CD4-positive, alpha-beta T cell treated with Interleukin-17A for 4 hours (primary cell): ENCODE measurements at regions not wholly inside any gene's neighbourhood (a gene's known extent, or its start where the extent isn't known, plus 50 kb on each side); places are given as distances from the start of the nearest gene placed in this dataset.
"Not testable (repeated sequence)": the region's sequence is repeated elsewhere in the genome, so short reads cannot be mapped to it uniquely, and the experiment has no call there.

Experiments
- DNase-seq: peaks from one replicate; pipeline ENCODE4 v3.0.0-alpha.2; 2020; ENCODE audit warnings: mixed read lengths

DNA sequence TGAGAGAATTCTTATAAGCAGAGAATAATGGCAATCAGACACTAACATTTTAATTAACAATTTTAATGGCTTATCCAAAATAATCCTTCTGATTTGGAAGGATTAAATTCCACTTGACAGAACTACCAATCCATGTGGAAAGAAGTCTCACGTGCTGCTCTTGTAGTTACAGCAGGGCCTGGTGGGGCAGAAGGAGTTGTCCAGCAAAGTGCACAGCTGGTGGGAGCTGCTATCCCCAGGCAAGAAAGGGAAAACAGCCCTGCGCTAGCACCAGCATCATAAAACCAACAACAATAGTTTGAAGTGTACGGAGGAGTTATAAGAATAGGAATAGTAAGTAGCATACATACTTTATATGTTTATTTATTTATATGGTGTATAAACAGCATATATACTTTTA lies 127.4 kb upstream of the TRIM2 start:
- DNase-seq, result no peak

- DNase-seq, result no peak
Observed at GRCh38 chr4:153079857-153080391, 124.3 kb upstream of the TRIM2 start.

DNA sequence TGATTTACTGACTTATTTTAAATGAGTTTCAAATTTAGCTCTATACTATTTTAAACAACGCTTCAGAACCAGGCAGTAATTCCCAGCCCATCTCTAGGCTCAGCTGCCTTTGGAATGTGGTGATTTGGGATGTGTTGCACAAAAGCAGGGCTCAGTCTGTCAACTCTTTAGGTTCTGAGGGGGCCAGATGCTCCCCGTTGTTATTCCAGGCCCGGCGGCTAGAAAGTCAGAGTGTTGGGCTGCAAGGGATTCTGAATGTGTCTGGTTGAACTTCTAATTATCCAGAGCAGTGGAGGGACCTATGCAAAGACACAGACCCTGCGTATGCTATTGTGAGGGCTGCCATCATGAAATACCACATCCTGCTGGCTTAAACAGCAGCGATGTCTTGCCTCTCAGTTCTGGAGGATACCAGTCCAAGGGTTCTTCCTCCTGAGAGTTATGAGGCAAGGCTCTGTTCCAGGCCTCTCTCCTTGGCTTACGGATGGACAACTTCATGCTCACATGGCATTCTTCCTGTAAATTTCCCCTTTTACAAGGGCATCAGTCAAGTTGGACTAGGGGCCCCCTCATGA lies 123.2 kb upstream of the TRIM2 start:
- DNase-seq, result no peak

GRCh38 chr4:153081693-153082092 lies 122.5 kb upstream of the TRIM2 start:
- DNase-seq, result no peak

DNA sequence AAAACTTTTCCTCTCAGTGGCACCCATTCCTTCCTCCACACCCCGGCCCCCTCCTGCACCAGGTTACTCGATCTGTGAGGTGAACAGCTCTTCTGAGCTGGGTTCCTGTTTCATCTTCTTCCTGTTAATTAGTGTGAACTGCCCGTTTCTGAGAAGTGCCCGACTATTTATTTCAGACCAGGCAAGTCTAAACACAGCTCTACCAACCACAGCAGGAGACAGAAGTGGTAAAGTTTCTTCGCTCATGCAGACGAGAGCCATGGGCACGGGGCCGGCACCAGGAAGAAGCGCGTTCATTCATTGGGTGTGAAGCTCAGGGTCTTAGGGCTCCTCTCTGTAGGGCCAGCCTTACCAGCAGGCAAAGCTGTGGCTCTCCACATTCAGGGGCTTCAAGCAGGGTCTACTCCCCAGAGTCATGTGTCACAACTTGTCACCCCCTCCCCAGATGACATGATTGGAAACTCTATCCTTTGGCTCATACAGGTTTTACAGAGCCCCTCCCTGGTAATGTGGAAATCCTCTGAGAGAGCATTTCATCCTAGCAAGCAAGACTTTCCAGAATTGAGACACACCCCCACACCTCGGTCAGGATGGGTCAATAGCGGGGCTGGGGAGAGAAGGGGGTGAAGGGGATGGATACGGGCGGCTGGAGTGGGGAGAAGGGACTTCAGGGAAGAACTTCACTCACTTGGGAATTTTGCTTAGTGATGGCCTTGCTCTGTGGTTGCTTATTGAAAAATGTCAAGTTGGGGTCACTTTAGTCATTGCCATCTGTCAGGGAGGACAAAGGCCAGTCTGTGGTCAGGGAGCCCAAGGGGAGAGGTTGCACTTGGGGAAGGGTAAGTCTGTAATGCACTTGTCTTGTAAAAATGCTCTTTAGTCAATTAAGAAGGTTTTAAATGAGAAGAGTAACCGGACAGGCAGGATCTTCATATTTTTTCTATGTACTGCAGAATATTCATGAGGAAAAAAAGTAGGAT lies 121.6 kb upstream of the TRIM2 start:
- DNase-seq, result peak; percentile 11

DNA sequence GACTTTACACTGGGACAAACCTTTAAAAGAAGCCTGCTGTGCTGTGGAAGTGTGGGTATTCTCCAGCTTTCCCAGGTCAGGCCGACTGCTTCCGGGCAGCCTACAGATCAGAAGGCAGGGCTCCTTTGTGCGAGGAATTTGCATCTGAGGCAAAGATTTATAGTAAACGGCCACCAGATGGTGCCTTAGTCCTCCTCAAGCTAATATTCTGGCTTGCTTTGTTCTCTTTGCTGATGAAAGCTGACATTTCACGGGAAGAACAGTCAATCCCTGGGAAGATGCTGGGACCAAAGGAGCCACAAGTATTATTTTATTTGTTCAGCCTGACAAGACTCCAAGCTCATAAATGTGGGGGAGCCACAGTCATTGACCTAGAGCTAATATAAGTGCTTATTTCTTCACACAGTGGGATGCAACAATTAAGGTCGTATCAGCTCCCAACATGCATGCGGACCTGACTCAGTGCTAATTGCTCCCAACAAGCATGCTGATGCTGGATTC lies 120.7 kb upstream of the TRIM2 start:
- peak; percentile 65 for DNase-seq

DNA sequence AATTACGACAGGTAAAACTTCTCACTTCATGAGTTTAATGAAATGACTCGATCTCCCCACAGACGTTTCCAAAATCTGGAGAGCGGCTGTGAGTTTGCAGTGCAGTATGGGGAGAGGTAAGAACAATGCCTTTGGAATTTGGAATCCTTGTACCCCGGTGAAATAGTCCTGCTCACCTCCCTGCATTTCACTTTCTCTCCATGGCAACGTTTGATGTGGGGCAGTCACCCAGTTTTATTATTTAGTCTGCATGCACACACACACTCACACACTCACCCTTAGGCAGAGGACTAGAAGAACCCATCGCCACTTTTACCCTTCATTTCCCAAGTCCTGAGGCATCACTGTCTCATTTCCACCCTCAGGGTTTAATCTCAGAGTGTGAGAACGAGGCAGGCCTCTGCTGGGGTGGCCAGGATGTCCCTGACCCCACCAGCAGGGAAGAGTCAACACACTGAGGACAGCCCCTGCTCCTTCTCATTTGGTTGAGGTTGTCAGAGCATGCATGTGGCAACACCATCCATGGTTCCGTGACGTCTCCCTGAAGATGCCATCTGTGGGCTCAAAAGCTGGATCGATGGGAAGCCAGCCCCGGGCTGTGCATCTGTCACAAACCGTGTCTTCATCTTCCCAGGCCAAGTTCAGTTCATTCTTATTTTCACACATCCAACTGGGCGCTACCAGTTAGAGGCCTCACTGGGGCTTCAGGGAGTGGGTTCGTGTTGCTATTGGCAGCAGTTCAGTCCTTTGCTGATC lies 119.8 kb upstream of the TRIM2 start:
- DNase-seq, result no peak

GRCh38 chr4:153084980-153085630 lies 119.1 kb upstream of the TRIM2 start:
- peak; percentile 87 for DNase-seq

DNA sequence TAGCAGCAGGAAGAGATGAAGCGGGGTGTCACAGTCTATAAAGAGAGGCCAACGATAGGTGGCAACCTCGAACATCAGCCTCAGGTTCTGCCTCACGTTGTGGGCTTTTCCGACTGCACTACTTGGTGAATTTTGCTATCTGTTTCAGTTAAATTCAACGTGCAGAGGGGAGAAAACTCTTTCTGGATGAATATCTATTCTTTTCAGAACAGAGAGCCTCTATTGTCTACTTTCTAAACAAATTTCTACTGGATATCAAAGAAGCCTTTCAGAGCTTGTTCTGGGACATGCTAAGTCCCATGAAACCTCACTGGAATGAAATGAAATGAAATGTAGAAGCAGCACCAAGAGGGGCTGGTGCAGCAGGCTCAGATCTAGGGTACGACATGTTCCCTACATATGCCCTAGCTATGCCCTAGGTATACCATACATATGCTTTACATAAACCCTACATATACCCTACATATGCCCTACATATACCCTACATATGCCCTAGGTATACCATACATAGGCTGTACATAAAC lies 116.5 kb upstream of the TRIM2 start:
- no peak for DNase-seq

GRCh38 chr4:153089742-153090141 lies 114.5 kb upstream of the TRIM2 start:
- DNase-seq, result no peak

DNA sequence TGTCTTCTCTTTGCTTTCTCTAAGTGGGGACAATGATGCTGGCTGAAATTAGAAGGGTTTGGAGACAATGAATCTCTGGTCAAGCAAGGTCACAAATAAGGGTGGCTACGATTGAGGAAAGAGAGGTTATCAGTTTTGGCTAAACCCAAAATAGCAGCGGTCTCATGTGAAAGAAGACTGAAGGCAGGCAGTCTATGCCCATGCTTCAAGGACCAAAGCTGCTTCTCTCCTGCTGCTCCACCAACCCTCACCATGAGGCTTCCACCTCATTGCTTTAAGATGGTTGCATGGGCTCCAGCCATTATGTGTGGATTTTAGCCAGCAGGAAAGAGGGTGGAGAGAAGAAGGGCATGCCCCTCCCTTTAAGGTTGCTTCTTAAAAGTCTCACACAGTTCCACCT lies 114.1 kb upstream of the TRIM2 start:
- no peak for DNase-seq

DNA sequence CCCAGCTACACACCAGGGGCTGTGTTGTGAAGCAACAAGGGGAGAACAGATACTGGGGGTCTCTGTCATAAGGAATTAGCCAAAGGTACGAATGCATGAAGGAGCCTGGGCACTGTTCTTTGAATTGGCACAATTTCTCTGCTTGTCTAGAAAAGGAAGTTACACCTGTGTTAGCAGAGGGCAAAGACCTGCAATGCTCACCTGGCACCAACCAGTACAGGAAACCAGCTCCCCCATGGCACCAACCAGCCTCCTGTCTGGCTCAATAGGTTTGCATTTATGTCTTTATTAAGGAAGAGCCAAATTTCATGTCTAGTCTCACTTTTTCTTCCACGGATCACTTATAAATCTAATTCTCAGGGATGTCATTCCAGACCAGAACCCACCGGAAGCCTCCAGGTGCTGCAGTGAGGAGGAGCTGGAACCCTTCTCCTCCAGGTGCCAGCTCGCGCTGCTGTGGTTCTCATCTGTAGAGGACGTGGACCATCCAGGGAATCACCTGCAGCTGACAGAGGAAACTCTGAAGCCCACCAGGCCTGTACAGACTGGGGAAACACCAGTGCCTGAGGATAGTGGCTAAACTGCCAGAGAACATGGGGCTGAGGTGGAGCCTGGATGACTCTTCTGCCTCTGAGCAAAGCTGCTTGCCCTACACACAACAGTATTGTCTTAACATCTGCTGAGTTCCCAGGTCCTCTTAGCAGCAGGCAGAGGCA lies 113.4 kb upstream of the TRIM2 start:
- DNase-seq, result no peak

DNA sequence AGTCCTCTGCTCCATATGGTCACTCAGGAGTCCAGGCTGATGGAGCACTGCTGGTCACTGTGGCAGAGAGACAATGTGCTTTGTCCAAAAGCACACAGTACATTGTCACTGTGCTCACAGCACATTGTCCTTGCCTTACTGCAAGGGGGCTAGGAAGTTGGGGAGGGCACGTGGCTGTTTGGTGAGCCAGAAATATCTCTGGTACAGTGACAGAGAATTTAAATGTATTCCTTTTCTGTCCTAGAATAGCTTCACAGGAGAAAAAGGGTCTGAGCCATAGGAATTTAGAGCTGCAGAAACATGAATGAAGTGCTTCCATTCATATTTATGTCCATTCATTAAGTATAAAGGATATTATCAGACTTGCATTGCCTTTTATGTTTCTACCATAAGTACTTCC lies 110.8 kb upstream of the TRIM2 start:
- no peak for DNase-seq

GRCh38 chr4:153093802-153094201 lies 110.4 kb upstream of the TRIM2 start:
- DNase-seq, result no peak

- DNase-seq, result no peak
Observed at GRCh38 chr4:153094435-153094834, 109.8 kb upstream of the TRIM2 start.

DNA sequence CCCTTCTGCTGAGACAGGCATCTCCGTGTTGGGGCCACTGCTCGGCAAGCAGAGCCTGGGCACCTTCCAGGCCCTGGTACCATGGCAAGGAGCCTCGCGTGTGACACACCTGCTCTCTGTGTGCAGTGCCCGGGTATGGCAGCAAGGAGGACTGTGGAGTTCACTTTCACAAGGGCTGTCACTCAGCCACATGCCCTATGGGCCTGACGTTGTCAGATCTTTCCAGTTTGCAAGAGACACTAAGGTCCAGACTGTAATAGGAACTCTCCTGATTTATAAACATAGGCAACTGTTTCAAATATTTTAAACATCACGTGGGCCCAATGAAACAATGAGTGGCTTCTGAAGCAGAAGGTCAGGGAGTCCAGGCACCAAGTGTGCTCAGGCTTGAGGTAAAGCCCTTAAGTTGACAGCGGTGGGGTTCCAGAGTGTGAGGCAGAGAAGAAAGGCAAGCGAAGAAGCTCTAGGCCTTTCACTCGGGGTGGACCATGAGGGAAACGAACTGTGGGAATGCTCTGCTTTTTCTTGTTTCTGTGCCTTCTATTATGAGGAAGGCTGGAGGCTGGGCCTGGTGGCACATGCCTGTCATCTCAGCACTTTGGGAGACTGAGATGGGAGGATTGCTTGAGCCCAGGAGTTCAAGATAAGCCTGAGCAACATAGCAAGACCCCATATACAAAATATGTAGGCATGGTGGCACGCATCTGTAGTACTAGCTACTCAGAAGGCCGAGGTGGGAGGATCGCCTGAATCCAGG lies 108.6 kb upstream of the TRIM2 start:
- DNase-seq, result no peak

- no peak for DNase-seq
Observed at GRCh38 chr4:153096344-153096743, 107.9 kb upstream of the TRIM2 start.

- no peak for DNase-seq
Observed at GRCh38 chr4:153098427-153098826, 105.8 kb upstream of the TRIM2 start.

DNA sequence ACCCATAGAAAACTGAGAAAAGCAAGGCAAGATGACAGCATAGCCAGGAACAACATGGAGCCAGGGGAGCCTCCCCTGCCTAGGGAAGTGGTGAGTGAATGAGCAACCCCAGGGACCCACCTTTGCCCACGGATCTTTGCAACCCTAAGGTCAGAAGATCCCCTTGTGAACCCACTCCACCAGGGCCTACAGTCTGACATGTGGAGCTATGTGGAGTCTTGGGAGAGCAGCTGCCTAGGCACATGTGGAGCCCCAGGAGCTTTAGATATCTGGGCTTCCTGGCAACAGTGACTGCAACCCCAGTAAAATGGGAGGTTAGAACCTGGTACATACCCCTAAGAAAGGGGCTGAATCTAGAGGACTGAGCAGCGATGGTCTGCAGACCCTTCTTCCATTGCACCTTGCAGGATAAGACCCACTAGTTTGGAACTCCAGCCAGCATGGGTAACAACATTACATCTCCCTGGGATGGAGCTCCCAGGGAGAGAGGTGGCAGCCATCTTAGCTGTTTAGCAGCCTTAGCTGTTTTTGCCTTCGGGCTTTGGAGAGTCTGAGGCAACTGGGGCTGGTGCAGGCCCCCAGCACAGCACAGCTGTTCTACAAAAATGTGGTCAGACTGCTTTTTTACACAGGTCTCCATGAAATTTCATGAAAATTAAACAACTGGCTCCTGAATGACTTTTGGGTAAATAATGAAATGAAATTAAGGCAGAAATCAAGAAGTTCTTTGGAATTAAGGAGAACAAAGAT lies 104.7 kb upstream of the TRIM2 start:
- DNase-seq, result no peak

DNA sequence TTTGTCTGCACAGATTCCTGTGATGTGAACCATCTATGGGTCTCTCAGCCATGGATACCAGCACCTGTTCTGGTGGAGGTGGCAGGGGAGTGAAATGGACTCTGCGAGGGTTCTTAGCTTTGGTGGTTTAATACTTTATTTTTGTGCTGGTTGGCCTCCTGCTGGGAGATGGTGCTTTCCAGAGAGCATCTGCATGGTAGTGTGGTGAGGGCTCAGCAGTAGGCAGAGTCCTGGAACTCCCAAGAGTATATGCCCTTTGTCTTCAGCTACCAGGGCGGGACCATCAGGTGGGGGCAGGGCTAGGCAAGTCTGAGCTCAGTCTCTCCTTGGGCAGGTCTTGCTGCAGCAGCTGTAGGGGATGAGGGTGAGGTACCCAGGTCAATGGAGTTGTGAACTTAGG lies 97.5 kb upstream of the TRIM2 start:
- DNase-seq, result not testable (repeated sequence)
